Kidney (tissue), 13 donors: ENCODE measurements at regions not wholly inside any gene's neighbourhood (a gene's known extent, or its start where the extent isn't known, plus 50 kb on each side); places are given as distances from the start of the nearest gene placed in this dataset.

Source experiments
- DNase-seq, 5 donors: peaks; one replicate each; pipeline ENCODE4 v3.0.0-alpha.2; 2013 to 2020
- FAIRE-seq: peaks from 2 replicates; lab custom pipeline; 2012; peaks lifted over from hg19 to GRCh38; lab: Jason Lieb, UNC
- H3K27ac ChIP-seq, 2 donors: one replicate each; pipeline ENCODE4 v1.7.0; 2013; ENCODE audit warnings: low read depth in 2 of 2, low read length in 2 of 2, inconsistent platforms in 1 of 2
- H3K27me3 ChIP-seq: one replicate; pipeline ENCODE4 v1.7.1; 2013; ENCODE audit warnings: low read length, inconsistent platforms; ENCODE audit not compliant: control insufficient read depth, insufficient read depth
- H3K36me3 ChIP-seq, 3 donors: one replicate each; pipeline versions ENCODE4 v1.7.0 to v1.7.1; 2013; ENCODE audit warnings: low read length in 3 of 3, control low read depth in 1 of 3, inconsistent platforms in 1 of 3; ENCODE audit not compliant: insufficient read depth in 3 of 3, control insufficient read depth in 2 of 3
- H3K4me1 ChIP-seq, 3 donors: one replicate each; pipeline versions ENCODE4 v1.7.0 to v1.7.1; 2013; ENCODE audit warnings: low read length in 3 of 3, inconsistent platforms in 1 of 3, low read depth in 1 of 3; ENCODE audit not compliant: control insufficient read depth in 2 of 3, insufficient read depth in 2 of 3
- H3K4me3 ChIP-seq, 3 donors: one replicate each; pipeline versions ENCODE4 v1.7.0 to v1.8.1; 2013; ENCODE audit warnings: low read length in 3 of 3, control low read depth in 1 of 3, inconsistent platforms in 1 of 3
- H3K9ac ChIP-seq, 3 donors: one replicate each; pipeline versions ENCODE4 v1.7.0 to v1.7.1; 2013; ENCODE audit warnings: low read length in 3 of 3, control low read depth in 1 of 3, inconsistent platforms in 1 of 3
- H3K9me3 ChIP-seq, 3 donors: one replicate each; pipeline versions ENCODE4 v1.7.0 to v1.7.1; 2013; ENCODE audit warnings: low read length in 3 of 3, control low read depth in 1 of 3, inconsistent platforms in 1 of 3; ENCODE audit not compliant: control insufficient read depth in 2 of 3, insufficient read depth in 1 of 3
- CTCF ChIP-seq: IDR thresholded peaks from 3 replicates; pipeline ENCODE4 v1.5.1; 2012; ENCODE audit warnings: mild to moderate bottlenecking, moderate library complexity, borderline replicate concordance; ENCODE audit not compliant: insufficient read depth; ENCODE audit errors: extremely low read depth
- intact Hi-C: fragments of 100-400 bp; cut with DNase I; formaldehyde crosslinking; loops from one replicate; pipeline ENCODE4 v1.11.1; 2022
- donor health status: control.
- donor health status: control.
- donor health status: control.
- donor health status: control.
- donor health status: control.
- donor health status: DM: yes; HTN: yes; CAD: no.
- donor health status: Normal renal cell carcinoma (clear cell type).

- FAIRE-seq (no peak), DNase-seq (no peak)
- no peaks in the 10 kb centered on the region for H3K9me3 ChIP-seq
- H3K4me1 ChIP-seq, result no peaks in the 10 kb centered on the region
- no peak overlapping the region for H3K4me3 ChIP-seq
- H3K27me3 ChIP-seq, result no peaks in the 10 kb centered on the region
- no peak overlapping the region for H3K9ac ChIP-seq
- no peak for TF ChIP-seq CTCF
- no peaks in the 10 kb centered on the region for H3K36me3 ChIP-seq
- H3K27ac ChIP-seq, result no peak overlapping the region
- intact Hi-C loops, result no loop called here
Observed at GRCh38 chr2:191748059-191748461, 70.1 kb downstream of the NABP1 start.

- DNase-seq, result no peak
- intact Hi-C loops, result no loop called here
- Histone ChIP-seq H3K4me3 (no peak overlapping the region), H3K9ac (no peak overlapping the region), H3K4me1 (no peaks in the 10 kb centered on the region), H3K36me3 (no peaks in the 10 kb centered on the region), H3K9me3 (no peaks in the 10 kb centered on the region), H3K27me3 (no peaks in the 10 kb centered on the region), H3K27ac (no peak overlapping the region)
- no peak for TF ChIP-seq CTCF
- FAIRE-seq, result no peak
Observed at GRCh38 chr2:191748528-191749180, 70.7 kb downstream of the NABP1 start.

GRCh38 chr2:191749181-191749540 lies 71.2 kb downstream of the NABP1 start:
- Histone ChIP-seq H3K9me3 (no peaks in the 10 kb centered on the region), H3K4me1 (no peaks in the 10 kb centered on the region), H3K27me3 (no peaks in the 10 kb centered on the region), H3K9ac (no peak overlapping the region), H3K4me3 (no peak overlapping the region), H3K27ac (no peak overlapping the region), H3K36me3 (no peaks in the 10 kb centered on the region)
- no peak for TF ChIP-seq CTCF
- FAIRE-seq (no peak), DNase-seq (no peak)
- intact Hi-C loops, result no loop called here

GRCh38 chr2:191754103-191754502 lies 76.2 kb downstream of the NABP1 start:
- Histone ChIP-seq H3K9ac (no peak overlapping the region), H3K4me3 (no peak overlapping the region), H3K36me3 (no peaks in the 10 kb centered on the region), H3K27me3 (no peaks in the 10 kb centered on the region), H3K4me1 (no peaks in the 10 kb centered on the region), H3K9me3 (no peaks in the 10 kb centered on the region), H3K27ac (no peak overlapping the region)
- intact Hi-C loops, result no loop called here
- TF ChIP-seq CTCF, result no peak
- no peak for DNase-seq
- FAIRE-seq, result no peak
